Endothelial cell (in vitro differentiated cells): ENCODE measurements at regions not wholly inside any gene's neighbourhood (a gene's known extent, or its start where the extent isn't known, plus 50 kb on each side); places are given as distances from the start of the nearest gene placed in this dataset.

ENCODE experiments used
- DNase-seq: peaks from one replicate; pipeline ENCODE4 v3.0.0; 2021; ENCODE audit warnings: low spot score
- H3K27ac Mint-ChIP-seq: one replicate; pipeline ENCODE4 v1.8.0; 2021; ENCODE audit warnings: mixed read lengths, inconsistent platforms; ENCODE audit not compliant: unreplicated experiment
- H3K27me3 Mint-ChIP-seq: one replicate; pipeline ENCODE4 v1.8.0; 2021; ENCODE audit warnings: mild to moderate bottlenecking, moderate library complexity, mixed read lengths, inconsistent platforms; ENCODE audit not compliant: unreplicated experiment
- H3K36me3 Mint-ChIP-seq: one replicate; pipeline ENCODE4 v1.8.0; 2021; ENCODE audit warnings: mild to moderate bottlenecking, low read depth, mixed read lengths, inconsistent platforms; ENCODE audit not compliant: unreplicated experiment
- H3K4me1 Mint-ChIP-seq: one replicate; pipeline ENCODE4 v1.8.0; 2021; ENCODE audit warnings: mild to moderate bottlenecking, mixed read lengths, inconsistent platforms; ENCODE audit not compliant: unreplicated experiment
- H3K4me3 Mint-ChIP-seq: one replicate; pipeline ENCODE4 v1.8.0; 2021; ENCODE audit warnings: mild to moderate bottlenecking, mixed read lengths, inconsistent platforms; ENCODE audit not compliant: unreplicated experiment
- H3K9me3 Mint-ChIP-seq: one replicate; pipeline ENCODE4 v1.8.0; 2021; ENCODE audit warnings: mixed read lengths, inconsistent platforms; ENCODE audit not compliant: unreplicated experiment
- TF ChIP-seq, protein P1 (sequence below): fragments of 200-600 bp; sonication (generic); IDR thresholded peaks from one replicate; pipeline ENCODE4 v1.5.0; 2021; ENCODE audit warnings: antibody characterized with exemption; ENCODE audit not compliant: unreplicated experiment

DNA sequence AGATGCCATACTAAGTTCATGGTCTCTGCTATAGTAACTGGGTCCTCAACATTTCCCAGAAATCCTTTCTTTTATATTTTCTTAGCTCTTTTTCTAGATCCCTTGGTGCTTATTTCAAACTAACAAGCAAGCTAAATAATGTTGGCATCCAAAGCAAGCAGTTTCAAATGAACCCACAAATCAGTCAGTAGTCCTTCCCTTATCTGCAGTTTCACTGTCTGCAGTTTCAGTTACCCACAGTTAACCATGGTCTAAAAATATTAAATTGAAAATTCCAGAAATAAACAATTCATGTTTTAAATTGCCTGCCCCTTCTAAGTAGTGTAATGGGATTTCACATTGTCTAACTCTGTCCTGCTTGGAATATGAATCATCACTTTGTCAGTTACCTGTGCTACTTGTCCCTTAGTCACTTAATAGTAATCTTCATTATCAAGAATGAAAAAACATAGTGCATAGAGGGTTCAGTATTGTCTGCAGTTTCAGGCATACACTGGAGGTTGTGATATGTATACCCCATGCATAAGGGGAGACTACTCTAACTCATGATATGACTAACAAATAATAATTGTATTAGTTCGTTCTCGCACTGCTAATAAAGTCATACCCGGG lies 633.7 kb downstream of the MECOM start:
- Mint-ChIP-seq H3K27me3 (no peaks in the 10 kb centered on the region), H3K4me1 (no peaks in the 10 kb centered on the region), H3K9me3 (no peaks in the 10 kb centered on the region), H3K27ac (no peak overlapping the region), H3K36me3 (no peaks in the 10 kb centered on the region), H3K4me3 (no peak overlapping the region)
- no peak for DNase-seq
- TF ChIP-seq, protein P1, sequence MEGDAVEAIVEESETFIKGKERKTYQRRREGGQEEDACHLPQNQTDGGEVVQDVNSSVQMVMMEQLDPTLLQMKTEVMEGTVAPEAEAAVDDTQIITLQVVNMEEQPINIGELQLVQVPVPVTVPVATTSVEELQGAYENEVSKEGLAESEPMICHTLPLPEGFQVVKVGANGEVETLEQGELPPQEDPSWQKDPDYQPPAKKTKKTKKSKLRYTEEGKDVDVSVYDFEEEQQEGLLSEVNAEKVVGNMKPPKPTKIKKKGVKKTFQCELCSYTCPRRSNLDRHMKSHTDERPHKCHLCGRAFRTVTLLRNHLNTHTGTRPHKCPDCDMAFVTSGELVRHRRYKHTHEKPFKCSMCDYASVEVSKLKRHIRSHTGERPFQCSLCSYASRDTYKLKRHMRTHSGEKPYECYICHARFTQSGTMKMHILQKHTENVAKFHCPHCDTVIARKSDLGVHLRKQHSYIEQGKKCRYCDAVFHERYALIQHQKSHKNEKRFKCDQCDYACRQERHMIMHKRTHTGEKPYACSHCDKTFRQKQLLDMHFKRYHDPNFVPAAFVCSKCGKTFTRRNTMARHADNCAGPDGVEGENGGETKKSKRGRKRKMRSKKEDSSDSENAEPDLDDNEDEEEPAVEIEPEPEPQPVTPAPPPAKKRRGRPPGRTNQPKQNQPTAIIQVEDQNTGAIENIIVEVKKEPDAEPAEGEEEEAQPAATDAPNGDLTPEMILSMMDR: no peak

GRCh38 chr3:169028716-169029115 lies 634.8 kb downstream of the MECOM start:
- DNase-seq: no peak
- H3K9me3 Mint-ChIP-seq: no peaks in the 10 kb centered on the region
- no peaks in the 10 kb centered on the region for H3K27me3 Mint-ChIP-seq
- H3K4me3 Mint-ChIP-seq: no peak overlapping the region
- TF ChIP-seq, protein P1: no peak
- H3K36me3 Mint-ChIP-seq: no peaks in the 10 kb centered on the region
- no peaks in the 10 kb centered on the region for H3K4me1 Mint-ChIP-seq
- H3K27ac Mint-ChIP-seq: no peak overlapping the region

DNA sequence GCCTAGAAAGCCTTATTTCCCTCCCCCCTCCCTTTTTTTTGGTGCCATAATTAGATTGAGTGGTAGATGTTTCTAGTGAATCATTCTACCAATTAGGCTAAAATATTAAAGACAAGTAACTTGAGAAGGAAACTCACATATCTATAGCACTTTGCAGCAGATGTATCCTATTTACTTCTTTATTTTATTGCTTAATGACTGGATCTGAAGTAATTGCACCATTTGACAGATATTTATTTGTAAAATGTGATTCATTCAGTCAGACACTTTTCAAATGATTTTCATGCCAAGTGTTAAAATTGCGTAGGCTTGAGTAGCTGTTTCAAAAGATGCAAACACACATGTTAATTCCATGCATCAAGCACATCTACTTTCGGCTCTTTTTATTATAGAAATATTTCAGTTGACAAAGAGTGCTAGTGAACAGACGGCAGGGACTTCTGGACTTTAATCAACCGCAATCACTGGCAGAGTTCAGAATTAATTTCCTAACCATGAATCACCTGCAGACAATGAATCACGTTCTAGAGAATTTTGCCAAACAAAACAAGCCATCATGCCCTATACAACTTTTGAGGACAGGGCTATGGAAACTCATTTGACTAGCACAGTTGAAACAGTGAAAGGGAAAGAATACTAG lies 636.8 kb downstream of the MECOM start:
- H3K9me3 Mint-ChIP-seq: no peaks in the 10 kb centered on the region
- no peak overlapping the region for H3K4me3 Mint-ChIP-seq
- no peak overlapping the region for H3K27ac Mint-ChIP-seq
- H3K36me3 Mint-ChIP-seq: no peaks in the 10 kb centered on the region
- TF ChIP-seq, protein P1: no peak
- no peaks in the 10 kb centered on the region for H3K4me1 Mint-ChIP-seq
- DNase-seq: no peak
- H3K27me3 Mint-ChIP-seq: no peaks in the 10 kb centered on the region

DNA sequence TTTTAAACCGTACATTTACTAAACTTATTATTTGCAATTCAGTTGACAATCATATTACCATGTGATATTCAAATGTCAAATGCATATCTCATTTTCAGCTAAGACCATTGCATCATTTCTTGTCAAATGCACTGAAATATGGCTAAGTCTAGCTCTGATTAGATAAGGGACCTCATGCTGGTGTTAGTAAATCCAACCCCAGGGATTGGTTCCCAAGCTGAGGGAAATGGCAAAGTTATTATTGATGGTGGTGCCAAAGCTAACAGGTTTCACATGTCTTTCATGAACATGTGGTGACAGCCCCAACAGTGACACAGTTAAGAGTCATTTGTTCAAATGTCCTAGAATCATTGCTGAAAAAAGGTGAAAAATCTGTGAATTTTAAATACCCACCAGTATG lies 641.1 kb downstream of the MECOM start:
- H3K36me3 Mint-ChIP-seq: no peaks in the 10 kb centered on the region
- no peaks in the 10 kb centered on the region for H3K9me3 Mint-ChIP-seq
- TF ChIP-seq, protein P1: no peak
- no peak for DNase-seq
- no peak overlapping the region for H3K4me3 Mint-ChIP-seq
- no peaks in the 10 kb centered on the region for H3K27me3 Mint-ChIP-seq
- H3K4me1 Mint-ChIP-seq: no peaks in the 10 kb centered on the region
- H3K27ac Mint-ChIP-seq: no peak overlapping the region

GRCh38 chr3:169020371-169020770 lies 643.1 kb downstream of the MECOM start:
- TF ChIP-seq, protein P1: no peak
- DNase-seq: no peak
- Mint-ChIP-seq H3K9me3 (no peaks in the 10 kb centered on the region), H3K4me1 (no peaks in the 10 kb centered on the region), H3K4me3 (no peak overlapping the region), H3K36me3 (no peaks in the 10 kb centered on the region), H3K27ac (no peak overlapping the region), H3K27me3 (no peaks in the 10 kb centered on the region)
